Stimulated activated CD8-positive, alpha-beta memory T cell treated with anti-CD3 and anti-CD28 coated beads, Interleukin-7, amount 100 ng/mL, for 24 hours (primary cell): ENCODE measurements at regions not wholly inside any gene's neighbourhood (a gene's known extent, or its start where the extent isn't known, plus 50 kb on each side); places are given as distances from the start of the nearest gene placed in this dataset.

Experiments
- DNase-seq: peaks from one replicate; pipeline ENCODE4 v3.0.0-alpha.2; 2020; ENCODE audit warnings: low read depth

- no peak for DNase-seq
Measured at GRCh38 chr12:46131732-46132469, 136.9 kb downstream of the SLC38A1 start.

GRCh38 chr12:46127656-46128055 is 137.3 kb upstream of the SCAF11 start:
- no peak for DNase-seq

- no peak for DNase-seq
Measured at GRCh38 chr12:46126050-46126727, 135.8 kb upstream of the SCAF11 start.

GRCh38 chr12:46124848-46125619 is 134.7 kb upstream of the SCAF11 start:
- DNase-seq = peak; percentile 6

- no peak for DNase-seq
Measured at GRCh38 chr12:46124132-46124847, 133.9 kb upstream of the SCAF11 start.

- no peak for DNase-seq
Measured at GRCh38 chr12:46112364-46112763, 122.0 kb upstream of the SCAF11 start.

- no peak for DNase-seq
Measured at GRCh38 chr12:46111715-46112114, 121.3 kb upstream of the SCAF11 start.

GRCh38 chr12:46110928-46111699 is 120.7 kb upstream of the SCAF11 start:
- no peak for DNase-seq

- DNase-seq = no peak
Measured at GRCh38 chr12:46110223-46110611, 119.8 kb upstream of the SCAF11 start.

- DNase-seq = no peak
Measured at GRCh38 chr12:46109343-46110222, 119.2 kb upstream of the SCAF11 start.

GRCh38 chr12:46108721-46109120 is 118.3 kb upstream of the SCAF11 start:
- DNase-seq = no peak

GRCh38 chr12:46107591-46107990 is 117.2 kb upstream of the SCAF11 start:
- DNase-seq = no peak

GRCh38 chr12:46105735-46106134 is 115.4 kb upstream of the SCAF11 start:
- no peak for DNase-seq

GRCh38 chr12:46103559-46104383 is 113.4 kb upstream of the SCAF11 start:
- no peak for DNase-seq

- no peak for DNase-seq
Measured at GRCh38 chr12:46101485-46101869, 111.1 kb upstream of the SCAF11 start.

- DNase-seq = no peak
Measured at GRCh38 chr12:46100551-46101484, 110.4 kb upstream of the SCAF11 start.

GRCh38 chr12:46089414-46090162 is 99.2 kb upstream of the SCAF11 start:
- no peak for DNase-seq
